SK-N-MC (cell line): ENCODE measurements at regions not wholly inside any gene's neighbourhood (a gene's known extent, or its start where the extent isn't known, plus 50 kb on each side); places are given as distances from the start of the nearest gene placed in this dataset.

Source experiments
- EZH2 ChIP-seq: fragments of 200-600 bp; sonication (generic); IDR thresholded peaks from one replicate; pipeline ENCODE4 v1.6.1; 2017; ENCODE audit warnings: antibody characterized with exemption
- FOXP2 ChIP-seq: optimal IDR thresholded peaks from 2 replicates; pipeline ENCODE3; 2011; ENCODE audit warnings: mild to moderate bottlenecking, moderate library complexity; ENCODE audit not compliant: insufficient read depth; ENCODE audit errors: extremely low read length, control extremely low read depth
- POLR2AphosphoS5 ChIP-seq: IDR thresholded peaks from 2 replicates; pipeline ENCODE4 v1.6.1; 2012; ENCODE audit warnings: mild to moderate bottlenecking, low read depth, low read length, borderline replicate concordance

DNA sequence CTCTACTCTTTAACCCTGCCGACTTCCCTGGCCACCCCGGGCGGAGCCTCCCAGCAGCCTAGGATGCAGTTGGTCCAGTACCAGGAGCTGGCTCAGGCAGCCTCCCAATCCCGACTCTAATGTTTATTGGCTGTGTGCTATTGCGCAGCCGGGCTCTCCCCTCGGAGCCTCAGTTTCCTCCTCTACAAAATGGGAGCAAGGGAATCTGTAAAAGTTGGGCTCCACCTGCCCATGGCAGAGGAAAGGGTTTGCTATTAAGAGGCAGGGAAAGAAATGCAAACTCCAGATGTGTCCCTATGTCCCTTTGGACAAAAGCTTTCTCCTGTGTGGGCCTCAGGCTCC is 140.8 kb upstream of the PJA1 start:
- no peak for TF ChIP-seq POLR2AphosphoS5
- TF ChIP-seq EZH2 = no peak
- no peak for TF ChIP-seq FOXP2
